ENCODE measurements at regions not wholly inside any gene's neighbourhood (a gene's known extent, or its start where the extent isn't known, plus 50 kb on each side); places are given as distances from the start of the nearest gene placed in this dataset.

- Histone ChIP-seq H3K9me3 (0 out of 2 replicates have a peak, but pooled peaks cover under 1% of the 10 kb centered on the region), H3K36me3 (ENCODE audit: control insufficient read depth, insufficient read depth, low read length) (no peaks in the 10 kb centered on the region), H3K4me1 (no peaks in the 10 kb centered on the region), H3K4me3 (ENCODE audit: low read depth, low read length) (no peak overlapping the region), H3K27me3 (replicated peaks; ENCODE audit: control insufficient read depth, insufficient read depth, low read length) (no peaks in the 10 kb centered on the region)
- H3K9me3 Mint-ChIP-seq (ENCODE audit: unreplicated experiment): peaks cover 9% of the 10 kb centered on the region
- no TSS peak for BruUV-seq (replicated peaks)
- peaks cover 13% of the 10 kb centered on the region for H3K27me3 Mint-ChIP-seq (ENCODE audit: insufficient read depth, unreplicated experiment)
- H3K36me3 Mint-ChIP-seq (ENCODE audit: insufficient read depth, unreplicated experiment): no peaks in the 10 kb centered on the region
- H3K4me1 Mint-ChIP-seq (ENCODE audit: low read depth, unreplicated experiment): no peaks in the 10 kb centered on the region
- CTCF ChIA-PET: no interaction called here
- no peak for DNase-seq
- H3K27ac Mint-ChIP-seq (ENCODE audit: unreplicated experiment): no peak overlapping the region
- TF ChIP-seq CTCF (IDR thresholded peaks at IDR 0.05; ENCODE audit: insufficient read depth in 1 of 2, low read depth in 1 of 2, low read length in 1 of 2, severe bottlenecking in 1 of 2, unreplicated experiment in 1 of 2): no peak
- H3K4me3 Mint-ChIP-seq (ENCODE audit: unreplicated experiment): no peak overlapping the region
- intact Hi-C loops (cut with micrococcal nuclease; ENCODE audit: unreplicated experiment): no loop called here
- POLR2A ChIA-PET: no interaction called here
These were observed 70.2 kb upstream of the CORO2B start for GRCh38 chr15:68508485-68509189.

- TF ChIP-seq CTCF (IDR thresholded peaks at IDR 0.05; ENCODE audit: insufficient read depth in 1 of 2, low read depth in 1 of 2, low read length in 1 of 2, severe bottlenecking in 1 of 2, unreplicated experiment in 1 of 2): no peak
- Mint-ChIP-seq H3K27ac (ENCODE audit: unreplicated experiment) (no peak overlapping the region), H3K9me3 (ENCODE audit: unreplicated experiment) (peaks cover 14% of the 10 kb centered on the region), H3K36me3 (ENCODE audit: insufficient read depth, unreplicated experiment) (no peaks in the 10 kb centered on the region), H3K27me3 (ENCODE audit: insufficient read depth, unreplicated experiment) (peaks cover 13% of the 10 kb centered on the region), H3K4me1 (ENCODE audit: low read depth, unreplicated experiment) (no peaks in the 10 kb centered on the region), H3K4me3 (ENCODE audit: unreplicated experiment) (no peak overlapping the region)
- no TSS peak for BruUV-seq (replicated peaks)
- H3K4me3 ChIP-seq (ENCODE audit: low read depth, low read length): no peak overlapping the region
- no peaks in the 10 kb centered on the region for H3K4me1 ChIP-seq
- 0 out of 2 replicates have a peak, but pooled peaks cover 3% of the 10 kb centered on the region for H3K9me3 ChIP-seq
- ChIA-PET CTCF (no interaction called here), POLR2A (no interaction called here)
- DNase-seq: no peak
- no peaks in the 10 kb centered on the region for H3K27me3 ChIP-seq (replicated peaks; ENCODE audit: control insufficient read depth, insufficient read depth, low read length)
- no peaks in the 10 kb centered on the region for H3K36me3 ChIP-seq (ENCODE audit: control insufficient read depth, insufficient read depth, low read length)
- intact Hi-C loops (cut with micrococcal nuclease; ENCODE audit: unreplicated experiment): no loop called here
These were observed 68.2 kb upstream of the CORO2B start for GRCh38 chr15:68510558-68510957.

GRCh38 chr15:68511073-68511991 is 67.5 kb upstream of the CORO2B start:
- no peaks in the 10 kb centered on the region for H3K27me3 ChIP-seq (replicated peaks; ENCODE audit: control insufficient read depth, insufficient read depth, low read length)
- TF ChIP-seq CTCF (IDR thresholded peaks at IDR 0.05; ENCODE audit: insufficient read depth in 1 of 2, low read depth in 1 of 2, low read length in 1 of 2, severe bottlenecking in 1 of 2, unreplicated experiment in 1 of 2): no peak
- no peak overlapping the region for H3K27ac Mint-ChIP-seq (ENCODE audit: unreplicated experiment)
- H3K36me3 Mint-ChIP-seq (ENCODE audit: insufficient read depth, unreplicated experiment): no peaks in the 10 kb centered on the region
- no peaks in the 10 kb centered on the region for H3K4me1 ChIP-seq
- ChIA-PET POLR2A (no interaction called here), CTCF (no interaction called here)
- peaks cover 13% of the 10 kb centered on the region for H3K27me3 Mint-ChIP-seq (ENCODE audit: insufficient read depth, unreplicated experiment)
- H3K4me3 ChIP-seq (ENCODE audit: low read depth, low read length): no peak overlapping the region
- intact Hi-C loops (cut with micrococcal nuclease; ENCODE audit: unreplicated experiment): no loop called here
- no peak overlapping the region for H3K4me3 Mint-ChIP-seq (ENCODE audit: unreplicated experiment)
- no peaks in the 10 kb centered on the region for H3K36me3 ChIP-seq (ENCODE audit: control insufficient read depth, insufficient read depth, low read length)
- H3K9me3 Mint-ChIP-seq (ENCODE audit: unreplicated experiment): peaks cover 14% of the 10 kb centered on the region
- no peak for DNase-seq
- H3K9me3 ChIP-seq: 0 out of 2 replicates have a peak, but pooled peaks cover 3% of the 10 kb centered on the region
- BruUV-seq (replicated peaks): no TSS peak
- H3K4me1 Mint-ChIP-seq (ENCODE audit: low read depth, unreplicated experiment): no peaks in the 10 kb centered on the region
